HG03439 (cell line): ENCODE measurements at regions not wholly inside any gene's neighbourhood (a gene's known extent, or its start where the extent isn't known, plus 50 kb on each side); places are given as distances from the start of the nearest gene placed in this dataset.
"Not testable (repeated sequence)": the region's sequence is repeated elsewhere in the genome, so short reads cannot be mapped to it uniquely, and the experiment has no call there.

ENCODE experiments used
- ATAC-seq: cut with Tn5 transposase; IDR thresholded peaks from one replicate; pipeline ENCODE4 v1.9.1; 2021; ENCODE audit warnings: mild to moderate bottlenecking, moderate library complexity; ENCODE audit not compliant: unreplicated experiment

GRCh38 chr2:193480187-193480586 is 1285.5 kb upstream of the TMEFF2 start:
- ATAC-seq: no peak

- ATAC-seq: no peak
Measured at GRCh38 chr2:193476171-193476800, 1281.6 kb upstream of the TMEFF2 start.

- ATAC-seq: no peak
Measured at GRCh38 chr2:193475038-193475437, 1280.3 kb upstream of the TMEFF2 start.

GRCh38 chr2:193469251-193469650 is 1274.5 kb upstream of the TMEFF2 start:
- no peak for ATAC-seq

- ATAC-seq: no peak
Measured at GRCh38 chr2:193467276-193467987, 1272.7 kb upstream of the TMEFF2 start.

GRCh38 chr2:193463011-193463410 is 1268.3 kb upstream of the TMEFF2 start:
- ATAC-seq: no peak

GRCh38 chr2:193462411-193462810 is 1267.7 kb upstream of the TMEFF2 start:
- no peak for ATAC-seq

GRCh38 chr2:193461431-193461934 is 1266.8 kb upstream of the TMEFF2 start:
- no peak for ATAC-seq

GRCh38 chr2:193446967-193447366 is 1252.2 kb upstream of the TMEFF2 start:
- ATAC-seq: no peak

- no peak for ATAC-seq
Measured at GRCh38 chr2:193442293-193442692, 1247.6 kb upstream of the TMEFF2 start.

- no peak for ATAC-seq
Measured at GRCh38 chr2:193428336-193428818, 1233.6 kb upstream of the TMEFF2 start.

- not testable (repeated sequence) for ATAC-seq
Measured at GRCh38 chr2:193412368-193412767, 1217.6 kb upstream of the TMEFF2 start.

GRCh38 chr2:193409951-193410350 is 1215.2 kb upstream of the TMEFF2 start:
- ATAC-seq: no peak

GRCh38 chr2:193382583-193382982 is 1187.8 kb upstream of the TMEFF2 start:
- no peak for ATAC-seq

GRCh38 chr2:193377789-193378188 is 1183.1 kb upstream of the TMEFF2 start:
- ATAC-seq: no peak

- ATAC-seq: no peak
Measured at GRCh38 chr2:193373120-193373519, 1178.4 kb upstream of the TMEFF2 start.

GRCh38 chr2:193371200-193371599 is 1176.5 kb upstream of the TMEFF2 start:
- no peak for ATAC-seq

- no peak for ATAC-seq
Measured at GRCh38 chr2:193368615-193369014, 1173.9 kb upstream of the TMEFF2 start.

GRCh38 chr2:193357508-193357907 is 1162.8 kb upstream of the TMEFF2 start:
- no peak for ATAC-seq

GRCh38 chr2:193352665-193353242 is 1158.0 kb upstream of the TMEFF2 start:
- ATAC-seq: not testable (repeated sequence)

- ATAC-seq: no peak
Measured at GRCh38 chr2:193350509-193350908, 1155.8 kb upstream of the TMEFF2 start.

- no peak for ATAC-seq
Measured at GRCh38 chr2:193349642-193350041, 1154.9 kb upstream of the TMEFF2 start.
